ENCODE measurements at regions not wholly inside any gene's neighbourhood (a gene's known extent, or its start where the extent isn't known, plus 50 kb on each side); places are given as distances from the start of the nearest gene placed in this dataset.
"Not testable (repeated sequence)": the region's sequence is repeated elsewhere in the genome, so short reads cannot be mapped to it uniquely, and the experiment has no call there.

DNA sequence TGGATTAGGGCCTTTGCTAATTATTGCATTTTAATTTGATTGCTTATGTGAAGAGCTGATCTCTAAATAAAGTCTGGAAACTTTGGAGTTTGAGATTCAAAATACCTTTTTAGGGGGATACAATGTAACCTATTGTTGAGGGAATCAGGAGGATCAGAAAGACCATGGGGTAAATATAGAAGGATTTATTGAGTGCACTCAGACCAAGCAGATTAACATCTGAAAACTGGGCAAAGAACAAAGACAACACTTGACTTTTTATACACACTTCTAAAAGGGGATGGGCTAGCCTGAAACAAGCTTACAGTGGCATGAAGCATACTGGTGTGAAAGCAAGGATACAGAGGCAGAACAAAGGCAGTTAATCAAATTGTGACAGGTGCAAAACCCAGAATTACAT lies 174.3 kb downstream of the MRPS30 start:
- H3K4me1 ChIP-seq (ENCODE audit: low read length): no peaks in the 10 kb centered on the region
- H3K9me3 ChIP-seq (ENCODE audit: low read length): peaks cover 23% of the 10 kb centered on the region
- no peaks in the 10 kb centered on the region for H3K27me3 ChIP-seq (ENCODE audit: low read length)
- no peaks in the 10 kb centered on the region for H3K36me3 ChIP-seq (ENCODE audit: insufficient read depth, low read length)
- H4K20me1 ChIP-seq (ENCODE audit: insufficient read depth, low read depth, low read length): no peaks in the 10 kb centered on the region
- no peak overlapping the region for H3K4me3 ChIP-seq (ENCODE audit: low read length)
- DNase-seq: peak; percentile 48
- H3K9ac ChIP-seq (ENCODE audit: low read length): no peak overlapping the region
- H3K4me2 ChIP-seq (ENCODE audit: low read depth, low read length, poor library complexity, severe bottlenecking): no peak overlapping the region
- H3K9me2 ChIP-seq (replicated peaks; ENCODE audit: insufficient read depth, low read length): no peaks in the 10 kb centered on the region
- H3K27ac ChIP-seq (ENCODE audit: low read length): no peak overlapping the region
- no peak overlapping the region for H2AFZ ChIP-seq (ENCODE audit: low read length)
- no peaks in the 10 kb centered on the region for H3K79me2 ChIP-seq (ENCODE audit: low read length)

DNA sequence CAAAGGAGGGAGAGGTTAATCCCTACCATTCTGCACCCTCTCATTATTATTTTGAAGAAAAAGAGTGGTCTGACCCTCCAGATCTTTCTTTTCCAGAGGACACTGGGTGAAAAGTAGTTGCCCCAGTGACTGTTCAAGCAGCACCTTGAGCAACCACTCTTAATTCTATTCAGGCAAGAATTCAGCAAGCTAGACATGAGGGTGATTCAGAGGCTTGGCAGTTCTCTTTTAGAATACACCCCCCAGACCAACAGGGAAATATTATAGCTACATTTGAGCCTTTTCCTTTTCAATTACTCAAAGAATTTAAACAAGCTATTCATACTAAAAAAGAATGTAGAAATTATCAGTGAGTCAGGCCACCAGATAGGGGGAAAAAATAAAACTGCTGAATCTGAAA lies 178.3 kb downstream of the MRPS30 start:
- H3K9me2 ChIP-seq (replicated peaks; ENCODE audit: insufficient read depth, low read length): no peaks in the 10 kb centered on the region
- H3K9me3 ChIP-seq (ENCODE audit: low read length): peaks cover 29% of the 10 kb centered on the region
- no peaks in the 10 kb centered on the region for H3K4me1 ChIP-seq (ENCODE audit: low read length)
- H3K4me2 ChIP-seq (ENCODE audit: low read depth, low read length, poor library complexity, severe bottlenecking): no peak overlapping the region
- DNase-seq: no peak
- no peak overlapping the region for H3K9ac ChIP-seq (ENCODE audit: low read length)
- H3K4me3 ChIP-seq (ENCODE audit: low read length): no peak overlapping the region
- no peaks in the 10 kb centered on the region for H4K20me1 ChIP-seq (ENCODE audit: insufficient read depth, low read depth, low read length)
- no peak overlapping the region for H2AFZ ChIP-seq (ENCODE audit: low read length)
- no peaks in the 10 kb centered on the region; the same call in 1 of the 2 replicates for H3K36me3 ChIP-seq (ENCODE audit: insufficient read depth, low read length)
- H3K79me2 ChIP-seq (ENCODE audit: low read length): no peaks in the 10 kb centered on the region
- no peak overlapping the region for H3K27ac ChIP-seq (ENCODE audit: low read length)
- no peaks in the 10 kb centered on the region for H3K27me3 ChIP-seq (ENCODE audit: low read length)

DNA sequence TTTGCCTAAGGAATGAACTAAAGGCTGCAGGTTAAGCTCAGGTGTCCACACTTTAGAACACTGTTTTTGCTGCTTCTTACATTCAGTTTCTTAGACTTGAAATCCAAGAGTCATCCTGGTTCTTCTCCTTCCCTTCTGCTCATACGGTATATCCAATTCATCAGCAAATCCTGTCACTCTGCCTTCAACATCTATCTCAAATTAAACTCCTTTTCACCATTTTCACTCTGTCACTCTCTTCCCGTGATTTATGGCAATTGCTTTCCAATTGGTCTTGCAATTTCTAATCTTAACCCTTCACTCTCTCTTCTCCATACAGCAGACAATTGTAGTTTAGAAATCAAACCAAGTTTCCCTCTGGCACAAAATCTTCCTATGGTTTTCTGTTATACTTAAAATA lies 182.9 kb downstream of the MRPS30 start:
- Histone ChIP-seq H3K9me2 (replicated peaks; ENCODE audit: insufficient read depth, low read length) (no peaks in the 10 kb centered on the region), H3K4me3 (ENCODE audit: low read length) (no peak overlapping the region), H3K4me2 (ENCODE audit: low read depth, low read length, poor library complexity, severe bottlenecking) (no peak overlapping the region), H3K79me2 (ENCODE audit: low read length) (no peaks in the 10 kb centered on the region), H3K9ac (ENCODE audit: low read length) (no peak overlapping the region), H3K9me3 (ENCODE audit: low read length) (peaks cover 18% of the 10 kb centered on the region), H3K4me1 (ENCODE audit: low read length) (no peaks in the 10 kb centered on the region), H3K27me3 (ENCODE audit: low read length) (no peaks in the 10 kb centered on the region), H3K36me3 (ENCODE audit: insufficient read depth, low read length) (no peaks in the 10 kb centered on the region; the same call in 1 of the 2 replicates), H2AFZ (ENCODE audit: low read length) (no peak overlapping the region), H3K27ac (ENCODE audit: low read length) (no peak overlapping the region), H4K20me1 (ENCODE audit: insufficient read depth, low read depth, low read length) (no peaks in the 10 kb centered on the region)
- no peak for DNase-seq

DNA sequence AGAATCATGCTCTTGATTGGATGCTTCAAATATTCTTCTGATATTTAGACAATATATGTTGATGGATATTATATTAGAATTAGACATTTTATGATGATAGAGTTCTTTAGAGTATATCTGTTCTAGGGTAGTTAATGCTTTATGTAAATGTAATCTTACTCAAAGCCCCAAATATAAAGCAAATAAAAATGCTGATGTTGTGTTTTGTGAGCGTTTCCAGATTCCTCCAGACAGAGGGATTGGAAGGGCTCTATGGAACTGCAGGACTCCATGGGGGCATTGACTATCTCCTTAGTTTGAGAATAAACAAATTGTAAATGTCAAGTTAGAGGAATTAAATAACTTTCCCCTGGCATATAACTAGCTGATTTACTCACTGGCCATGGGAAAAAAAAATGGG lies 184.5 kb downstream of the MRPS30 start:
- no peak overlapping the region for H3K4me2 ChIP-seq (ENCODE audit: low read depth, low read length, poor library complexity, severe bottlenecking)
- no peak overlapping the region for H3K9ac ChIP-seq (ENCODE audit: low read length)
- no peak overlapping the region for H3K4me3 ChIP-seq (ENCODE audit: low read length)
- no peaks in the 10 kb centered on the region for H3K79me2 ChIP-seq (ENCODE audit: low read length)
- H3K27me3 ChIP-seq (ENCODE audit: low read length): no peaks in the 10 kb centered on the region
- H2AFZ ChIP-seq (ENCODE audit: low read length): no peak overlapping the region
- peaks cover 18% of the 10 kb centered on the region for H3K9me3 ChIP-seq (ENCODE audit: low read length)
- no peaks in the 10 kb centered on the region; the same call in 1 of the 2 replicates for H3K36me3 ChIP-seq (ENCODE audit: insufficient read depth, low read length)
- no peak overlapping the region for H3K27ac ChIP-seq (ENCODE audit: low read length)
- H4K20me1 ChIP-seq (ENCODE audit: insufficient read depth, low read depth, low read length): no peaks in the 10 kb centered on the region
- H3K4me1 ChIP-seq (ENCODE audit: low read length): no peaks in the 10 kb centered on the region
- H3K9me2 ChIP-seq (replicated peaks; ENCODE audit: insufficient read depth, low read length): no peaks in the 10 kb centered on the region
- DNase-seq: no peak

DNA sequence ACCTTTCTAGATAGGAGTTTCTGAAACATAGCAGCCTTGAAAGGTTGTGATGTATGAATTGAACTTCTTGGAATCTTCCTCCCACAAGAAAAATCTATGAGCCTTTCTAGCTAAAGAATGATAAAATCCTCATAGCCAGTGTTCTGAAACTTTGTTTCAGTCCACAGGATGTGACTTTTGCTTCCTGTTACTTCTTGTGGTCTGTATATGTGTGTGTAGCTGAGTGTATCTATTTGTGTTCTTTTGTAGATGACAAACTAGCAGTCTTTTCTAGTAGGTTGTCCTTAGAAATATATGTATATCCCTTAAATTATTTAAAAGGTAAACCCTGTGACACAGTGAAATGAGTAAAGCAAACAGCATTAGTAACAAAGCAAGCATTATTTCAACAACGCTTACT lies 188.8 kb downstream of the MRPS30 start:
- Histone ChIP-seq H4K20me1 (ENCODE audit: insufficient read depth, low read depth, low read length) (no peaks in the 10 kb centered on the region), H3K9me3 (ENCODE audit: low read length) (peaks cover 5% of the 10 kb centered on the region)

DNA sequence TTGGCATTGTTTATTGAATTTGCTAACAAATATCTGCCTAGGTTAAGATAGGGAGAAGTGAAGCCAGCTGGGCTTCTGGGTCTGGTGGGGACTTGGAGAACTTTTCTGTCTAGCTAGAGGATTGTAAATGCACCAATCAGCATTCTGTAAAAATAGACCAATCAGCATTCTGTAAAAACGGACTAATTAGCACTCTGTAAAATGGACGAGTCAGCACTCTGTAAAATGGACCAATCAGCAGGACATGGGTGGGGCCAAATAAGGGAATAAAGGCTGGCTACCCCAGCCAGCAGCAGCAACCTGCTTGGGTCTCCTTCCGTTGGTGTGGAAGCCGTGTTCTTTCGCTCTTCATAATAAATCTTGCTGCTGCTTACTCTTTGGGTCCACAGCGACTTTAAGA lies 198.4 kb downstream of the MRPS30 start:
- H3K27ac ChIP-seq (ENCODE audit: low read length); H2AFZ ChIP-seq (ENCODE audit: low read length); H3K9me3 ChIP-seq (ENCODE audit: low read length); H3K36me3 ChIP-seq (ENCODE audit: insufficient read depth, low read length); H3K79me2 ChIP-seq (ENCODE audit: low read length); DNase-seq; H3K27me3 ChIP-seq (ENCODE audit: low read length); H4K20me1 ChIP-seq (ENCODE audit: insufficient read depth, low read depth, low read length); H3K4me2 ChIP-seq (ENCODE audit: low read depth, low read length, poor library complexity, severe bottlenecking); H3K4me3 ChIP-seq (ENCODE audit: low read length); H3K9ac ChIP-seq (ENCODE audit: low read length); H3K4me1 ChIP-seq (ENCODE audit: low read length); H3K9me2 ChIP-seq (replicated peaks; ENCODE audit: insufficient read depth, low read length): not testable (repeated sequence)

More for the DNA sequence above, 188.8 kb downstream of the MRPS30 start:
- H3K36me3 ChIP-seq (ENCODE audit: insufficient read depth, low read length): no peaks in the 10 kb centered on the region
- no peak overlapping the region for H2AFZ ChIP-seq (ENCODE audit: low read length)
- no peaks in the 10 kb centered on the region for H3K9me2 ChIP-seq (replicated peaks; ENCODE audit: insufficient read depth, low read length)
- no peaks in the 10 kb centered on the region for H3K79me2 ChIP-seq (ENCODE audit: low read length)
- H3K4me3 ChIP-seq (ENCODE audit: low read length): no peak overlapping the region
- no peak overlapping the region for H3K4me2 ChIP-seq (ENCODE audit: low read depth, low read length, poor library complexity, severe bottlenecking)
- DNase-seq: no peak
- H3K4me1 ChIP-seq (ENCODE audit: low read length): no peaks in the 10 kb centered on the region
- H3K27ac ChIP-seq (ENCODE audit: low read length): no peak overlapping the region
- no peaks in the 10 kb centered on the region for H3K27me3 ChIP-seq (ENCODE audit: low read length)
- no peak overlapping the region for H3K9ac ChIP-seq (ENCODE audit: low read length)

DNA sequence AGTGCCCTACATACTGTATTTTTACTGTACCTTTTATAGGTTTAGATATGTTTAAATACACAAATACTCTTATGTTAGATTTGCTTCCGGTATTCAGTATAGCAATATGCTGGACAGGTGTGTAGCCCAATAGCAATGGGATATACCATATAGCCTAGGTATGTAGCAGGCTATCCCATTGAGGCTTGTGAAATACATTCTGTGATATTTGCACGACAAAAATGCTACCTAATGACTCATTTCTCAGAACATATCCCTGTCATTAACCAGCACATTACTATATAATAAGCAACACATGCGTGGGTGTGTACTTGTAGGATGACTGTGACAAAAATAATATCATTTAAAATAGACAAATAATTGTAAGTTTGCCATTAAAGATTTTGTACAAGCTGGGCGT lies 208.8 kb downstream of the MRPS30 start:
- H2AFZ ChIP-seq (ENCODE audit: low read length): no peak overlapping the region
- H3K36me3 ChIP-seq (ENCODE audit: insufficient read depth, low read length): no peaks in the 10 kb centered on the region
- H3K79me2 ChIP-seq (ENCODE audit: low read length): no peaks in the 10 kb centered on the region
- no peak overlapping the region for H3K4me3 ChIP-seq (ENCODE audit: low read length)
- no peaks in the 10 kb centered on the region for H3K9me3 ChIP-seq (ENCODE audit: low read length)
- no peak for DNase-seq
- no peaks in the 10 kb centered on the region for H4K20me1 ChIP-seq (ENCODE audit: insufficient read depth, low read depth, low read length)
- no peak overlapping the region for H3K4me2 ChIP-seq (ENCODE audit: low read depth, low read length, poor library complexity, severe bottlenecking)
- no peaks in the 10 kb centered on the region for H3K9me2 ChIP-seq (replicated peaks; ENCODE audit: insufficient read depth, low read length)
- no peaks in the 10 kb centered on the region for H3K27me3 ChIP-seq (ENCODE audit: low read length)
- no peak overlapping the region for H3K27ac ChIP-seq (ENCODE audit: low read length)
- H3K9ac ChIP-seq (ENCODE audit: low read length): no peak overlapping the region
- no peaks in the 10 kb centered on the region for H3K4me1 ChIP-seq (ENCODE audit: low read length)

DNA sequence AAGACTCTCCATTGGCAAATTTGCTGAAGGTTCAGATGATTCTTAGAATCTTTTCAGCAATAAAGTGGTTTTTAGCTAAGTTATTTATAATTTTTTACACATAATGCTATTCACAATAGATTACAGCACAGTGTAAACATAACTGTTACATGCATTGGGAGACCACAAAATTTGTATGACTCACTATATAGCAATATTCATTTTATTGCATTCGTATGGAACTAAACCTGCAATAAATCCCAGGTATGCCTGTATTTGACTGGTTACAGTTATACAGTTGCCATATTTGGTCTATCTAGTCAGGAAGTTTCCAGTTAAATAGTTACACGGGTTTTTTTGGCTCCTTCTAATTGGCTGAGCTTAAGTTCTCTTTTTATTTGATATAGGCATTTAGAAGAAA lies 220.8 kb downstream of the MRPS30 start:
- Histone ChIP-seq H3K4me3 (ENCODE audit: low read length) (no peak overlapping the region), H3K79me2 (ENCODE audit: low read length) (no peaks in the 10 kb centered on the region), H3K27me3 (ENCODE audit: low read length) (no peaks in the 10 kb centered on the region), H3K4me2 (ENCODE audit: low read depth, low read length, poor library complexity, severe bottlenecking) (no peak overlapping the region), H3K36me3 (ENCODE audit: insufficient read depth, low read length) (no peaks in the 10 kb centered on the region), H3K9me2 (replicated peaks; ENCODE audit: insufficient read depth, low read length) (0 out of 2 replicates have a peak, but pooled peaks cover 4% of the 10 kb centered on the region), H3K27ac (ENCODE audit: low read length) (no peak overlapping the region), H3K9me3 (ENCODE audit: low read length) (peaks cover 4% of the 10 kb centered on the region; the same call in 1 of the 2 replicates), H2AFZ (ENCODE audit: low read length) (no peak overlapping the region), H3K4me1 (ENCODE audit: low read length) (no peaks in the 10 kb centered on the region), H4K20me1 (ENCODE audit: insufficient read depth, low read depth, low read length) (no peaks in the 10 kb centered on the region), H3K9ac (ENCODE audit: low read length) (no peak overlapping the region)
- DNase-seq: no peak

DNA sequence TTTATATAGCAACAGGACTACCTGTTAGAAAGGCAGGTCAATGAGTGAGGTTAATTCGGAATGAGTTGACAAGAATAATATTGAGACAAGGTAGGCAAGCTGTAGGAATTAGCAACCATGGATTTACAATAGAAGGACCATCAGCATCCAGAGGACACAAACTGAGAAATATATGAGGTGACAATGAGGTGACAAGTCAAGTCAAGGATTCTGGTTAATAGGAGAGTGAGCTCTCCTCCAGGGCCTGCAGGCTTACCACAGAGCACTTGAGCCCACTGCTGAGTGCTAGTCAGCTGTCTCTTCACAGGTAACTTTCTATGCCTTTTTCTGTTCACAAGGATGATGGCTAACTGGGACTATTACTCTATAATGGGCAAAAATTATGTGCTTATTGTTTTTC lies 227.2 kb downstream of the MRPS30 start:
- Histone ChIP-seq H2AFZ (ENCODE audit: low read length) (no peak overlapping the region), H3K9me2 (replicated peaks; ENCODE audit: insufficient read depth, low read length) (0 out of 2 replicates have a peak, but pooled peaks cover 4% of the 10 kb centered on the region), H3K36me3 (ENCODE audit: insufficient read depth, low read length) (no peaks in the 10 kb centered on the region), H3K4me1 (ENCODE audit: low read length) (no peaks in the 10 kb centered on the region), H3K27me3 (ENCODE audit: low read length) (no peaks in the 10 kb centered on the region), H3K27ac (ENCODE audit: low read length) (no peak overlapping the region), H4K20me1 (ENCODE audit: insufficient read depth, low read depth, low read length) (no peaks in the 10 kb centered on the region), H3K4me3 (ENCODE audit: low read length) (no peak overlapping the region), H3K4me2 (ENCODE audit: low read depth, low read length, poor library complexity, severe bottlenecking) (no peak overlapping the region), H3K9me3 (ENCODE audit: low read length) (peaks cover 4% of the 10 kb centered on the region; the same call in 1 of the 2 replicates), H3K79me2 (ENCODE audit: low read length) (no peaks in the 10 kb centered on the region), H3K9ac (ENCODE audit: low read length) (no peak overlapping the region)
- DNase-seq: no peak

Data from Karpas-422 (cell line).